Stimulated activated naive B cell treated with anti-CD40 and anti-IgM and Interleukin-4, amounts not matched to agents 10 μg/mL and 1 μg/mL and 100 μg/mL, for 72 hours (primary cell): ENCODE measurements at regions not wholly inside any gene's neighbourhood (a gene's known extent, or its start where the extent isn't known, plus 50 kb on each side); places are given as distances from the start of the nearest gene placed in this dataset.
A peak's percentile ranks its signal among the peaks of the same experiment; 100 is the strongest.
"Not testable (repeated sequence)": the region's sequence is repeated elsewhere in the genome, so short reads cannot be mapped to it uniquely, and the experiment has no call there.

Experiments used
- ATAC-seq, 2 donors: fragments of 150-1000 bp; cut with Tn5 transposase; replicated peaks; 2 replicates each; pipeline ENCODE4 v1.10.0; 2021; ENCODE audit warnings: moderate library complexity in 1 of 2
- DNase-seq: peaks from one replicate; pipeline ENCODE4 v3.0.0; 2021
- H3K27ac Mint-ChIP-seq: one replicate; pipeline ENCODE4 v1.8.0; 2022; ENCODE audit warnings: mild to moderate bottlenecking, mixed read lengths
- H3K27me3 Mint-ChIP-seq, 2 donors: one replicate each; pipeline ENCODE4 v1.8.0; 2022; ENCODE audit warnings: mixed read lengths in 2 of 2
- H3K36me3 Mint-ChIP-seq, 2 donors: one replicate each; pipeline ENCODE4 v1.8.0; 2022; ENCODE audit warnings: mixed read lengths in 2 of 2, mild to moderate bottlenecking in 1 of 2
- H3K4me1 Mint-ChIP-seq, 2 donors: one replicate each; pipeline ENCODE4 v1.8.0; 2022; ENCODE audit warnings: mixed read lengths in 2 of 2, mild to moderate bottlenecking in 1 of 2
- H3K4me3 Mint-ChIP-seq, 2 donors: one replicate each; pipeline ENCODE4 v1.8.0; 2022; ENCODE audit warnings: mild to moderate bottlenecking in 2 of 2, mixed read lengths in 2 of 2, moderate library complexity in 1 of 2
- H3K9me3 Mint-ChIP-seq, 2 donors: one replicate each; pipeline ENCODE4 v1.8.0; 2022; ENCODE audit warnings: mixed read lengths in 2 of 2, mild to moderate bottlenecking in 1 of 2

DNA sequence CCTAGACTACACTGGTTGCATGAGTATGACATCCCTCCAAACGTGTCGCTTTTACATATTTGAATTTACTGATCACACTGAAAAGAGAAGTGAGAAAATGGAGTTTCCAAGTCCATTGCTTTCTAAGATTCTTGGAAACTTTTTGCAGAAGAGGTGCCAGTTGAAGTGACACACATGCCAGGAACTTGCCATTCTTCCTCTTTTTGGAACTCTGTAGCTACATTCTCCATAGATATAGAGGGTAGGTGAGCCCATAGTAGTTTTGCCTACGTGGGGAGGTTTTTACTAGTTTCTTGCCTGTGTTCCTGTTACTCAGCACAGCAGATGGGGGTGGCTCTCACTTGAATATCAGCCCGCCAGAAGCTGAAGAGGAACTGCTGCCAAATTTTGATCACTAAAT, 286.6 kb upstream of the NRP1 start:
- peak in 1 of 2 donors; percentile 33 for ATAC-seq
- no peak overlapping the region for H3K27ac Mint-ChIP-seq
- H3K36me3 Mint-ChIP-seq = no peaks in the 10 kb centered on the region
- DNase-seq = no peak
- H3K27me3 Mint-ChIP-seq = peaks cover 0 to 4% of the 10 kb centered on the region in 2 donors
- peaks cover 7 to 15% of the 10 kb centered on the region in 2 donors for H3K9me3 Mint-ChIP-seq
- peaks cover 0 to 2% of the 10 kb centered on the region in 2 donors for H3K4me1 Mint-ChIP-seq
- no peak overlapping the region for H3K4me3 Mint-ChIP-seq

DNA sequence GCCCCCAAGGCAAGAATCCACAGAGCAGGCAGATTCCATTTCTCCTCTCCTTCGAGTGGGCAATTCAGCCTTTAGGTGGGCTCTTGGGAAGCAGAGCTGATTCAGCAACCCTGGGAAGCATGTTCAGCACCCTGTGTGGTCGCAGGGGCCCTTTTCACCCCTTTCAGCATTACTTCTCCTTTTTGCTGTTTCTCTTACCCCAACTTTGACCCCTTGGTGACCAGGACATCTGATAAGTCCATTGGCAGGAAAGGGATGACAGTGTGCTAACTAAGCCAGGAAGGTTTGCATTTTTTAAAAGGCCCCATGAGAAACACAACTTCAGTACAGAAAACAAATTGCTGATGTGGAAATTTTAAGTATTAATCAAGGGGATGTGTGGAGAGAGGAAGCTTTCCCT, 283.7 kb upstream of the NRP1 start:
- H3K4me1 Mint-ChIP-seq = no peaks in the 10 kb centered on the region
- DNase-seq (no peak), ATAC-seq (no peak)
- H3K27me3 Mint-ChIP-seq = no peaks in the 10 kb centered on the region
- peaks cover 4 to 16% of the 10 kb centered on the region in 2 donors for H3K9me3 Mint-ChIP-seq
- H3K36me3 Mint-ChIP-seq = no peaks in the 10 kb centered on the region
- H3K4me3 Mint-ChIP-seq = no peak overlapping the region
- H3K27ac Mint-ChIP-seq = no peak overlapping the region

DNA sequence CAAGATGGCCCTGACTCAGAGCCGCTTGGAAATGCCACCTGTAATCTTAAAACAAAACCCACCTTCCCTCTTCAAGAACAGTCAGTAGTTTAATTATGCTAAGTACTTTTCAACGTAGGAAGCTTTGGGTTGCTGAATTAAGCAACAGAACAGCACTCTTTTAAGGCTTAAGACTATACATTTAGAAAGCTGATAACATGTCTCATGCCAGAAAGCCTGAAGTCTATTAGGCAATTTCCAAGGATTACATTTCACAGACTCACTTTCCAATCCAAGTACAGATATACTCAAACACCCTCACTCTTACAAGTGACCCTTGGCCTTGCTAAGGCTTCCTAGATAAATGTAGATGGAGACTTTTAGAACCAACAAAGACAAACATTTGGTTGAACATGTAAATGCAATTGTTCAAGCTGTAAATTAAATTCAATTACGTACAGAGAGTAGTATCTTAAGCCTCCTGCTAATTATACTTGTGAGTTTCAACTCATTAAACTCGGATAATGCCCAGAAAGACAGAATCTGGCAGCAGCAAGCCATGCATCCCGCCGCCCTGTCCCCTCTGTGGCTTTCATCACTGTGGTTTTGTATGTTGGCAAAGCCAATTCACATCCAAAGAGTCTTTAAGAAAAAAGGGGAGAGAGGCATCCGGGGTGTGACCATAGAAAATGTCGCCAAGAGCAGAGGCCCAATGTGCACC, 283.1 kb upstream of the NRP1 start:
- Mint-ChIP-seq H3K36me3 (no peaks in the 10 kb centered on the region), H3K4me1 (no peaks in the 10 kb centered on the region)
- no peak for ATAC-seq

DNA sequence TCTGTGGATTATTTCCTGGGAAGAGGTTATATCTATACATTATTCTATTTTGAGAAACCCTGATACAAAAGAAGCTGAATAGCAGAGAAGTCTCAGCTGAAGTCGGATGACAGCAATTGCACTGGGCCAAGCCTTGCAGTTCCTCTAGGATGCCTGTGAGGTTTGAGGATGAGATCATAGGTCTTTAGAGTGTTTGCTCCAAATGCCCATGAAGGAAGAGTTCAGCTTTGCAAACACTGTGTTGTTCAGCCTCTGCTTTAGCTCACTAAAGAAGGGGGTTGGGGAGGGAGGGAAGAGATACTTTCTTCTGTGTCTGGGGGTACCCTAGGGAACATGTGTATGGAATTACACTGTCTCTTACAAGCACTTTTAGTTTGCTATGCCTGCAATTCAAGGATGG, 282.5 kb upstream of the NRP1 start:
- Mint-ChIP-seq H3K9me3 (peaks cover 2 to 20% of the 10 kb centered on the region in 2 donors), H3K36me3 (no peaks in the 10 kb centered on the region), H3K4me3 (no peak overlapping the region), H3K27me3 (no peaks in the 10 kb centered on the region), H3K27ac (no peak overlapping the region), H3K4me1 (no peaks in the 10 kb centered on the region)
- DNase-seq (no peak), ATAC-seq (no peak)

More for the DNA sequence above, 283.1 kb upstream of the NRP1 start:
- H3K9me3 Mint-ChIP-seq = peaks cover 2 to 19% of the 10 kb centered on the region in 2 donors
- H3K4me3 Mint-ChIP-seq = no peak overlapping the region
- no peaks in the 10 kb centered on the region for H3K27me3 Mint-ChIP-seq
- no peak overlapping the region for H3K27ac Mint-ChIP-seq
- no peak for DNase-seq

DNA sequence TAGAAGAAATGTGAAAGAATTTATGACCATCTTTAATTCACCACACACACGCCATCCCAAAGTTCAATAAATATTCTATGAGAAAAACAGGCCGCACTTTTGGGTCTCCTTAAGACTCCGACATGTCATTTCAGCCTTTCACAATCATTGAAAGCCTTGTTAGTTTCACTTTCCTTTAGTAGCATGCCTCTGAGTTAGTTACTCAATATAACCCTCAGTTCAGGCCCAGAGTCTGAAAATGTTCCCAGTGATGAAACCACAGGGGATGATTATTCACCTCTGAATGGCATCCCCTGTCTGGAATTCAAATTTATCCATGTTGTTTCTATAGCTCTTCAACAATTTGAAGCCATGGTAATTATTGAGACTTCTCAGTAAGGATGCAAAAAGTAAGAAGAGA, 278.1 kb upstream of the NRP1 start:
- H3K4me3 Mint-ChIP-seq = no peak overlapping the region
- no peaks in the 10 kb centered on the region for H3K27me3 Mint-ChIP-seq
- peaks cover 3 to 16% of the 10 kb centered on the region in 2 donors for H3K9me3 Mint-ChIP-seq
- H3K36me3 Mint-ChIP-seq = no peaks in the 10 kb centered on the region
- no peak for DNase-seq
- ATAC-seq = no peak
- no peak overlapping the region for H3K27ac Mint-ChIP-seq
- no peaks in the 10 kb centered on the region for H3K4me1 Mint-ChIP-seq

DNA sequence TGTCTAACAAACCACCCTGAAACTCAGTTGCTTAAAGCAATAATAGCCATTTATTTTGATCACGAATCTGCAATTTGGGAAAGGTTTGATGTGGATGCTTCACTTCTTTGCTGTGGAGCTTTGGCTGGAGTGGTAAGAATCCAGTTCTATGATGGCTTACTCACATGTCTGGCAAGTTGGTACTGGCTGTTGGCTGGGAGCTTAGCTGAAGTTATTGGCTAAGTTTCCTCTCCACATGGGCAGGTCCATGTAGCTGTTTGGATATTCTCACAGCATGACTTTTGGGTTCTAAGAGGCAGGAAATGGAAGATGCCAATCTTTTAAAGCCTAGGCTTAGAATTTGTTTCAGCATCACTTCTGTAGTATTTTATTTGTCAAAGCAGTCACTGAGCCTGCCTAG, 277.6 kb upstream of the NRP1 start:
- Mint-ChIP-seq H3K9me3 (peaks cover 3 to 16% of the 10 kb centered on the region in 2 donors), H3K4me1 (no peaks in the 10 kb centered on the region), H3K4me3 (no peak overlapping the region), H3K27me3 (no peaks in the 10 kb centered on the region), H3K27ac (no peak overlapping the region), H3K36me3 (no peaks in the 10 kb centered on the region)
- DNase-seq (no peak), ATAC-seq (no peak)

DNA sequence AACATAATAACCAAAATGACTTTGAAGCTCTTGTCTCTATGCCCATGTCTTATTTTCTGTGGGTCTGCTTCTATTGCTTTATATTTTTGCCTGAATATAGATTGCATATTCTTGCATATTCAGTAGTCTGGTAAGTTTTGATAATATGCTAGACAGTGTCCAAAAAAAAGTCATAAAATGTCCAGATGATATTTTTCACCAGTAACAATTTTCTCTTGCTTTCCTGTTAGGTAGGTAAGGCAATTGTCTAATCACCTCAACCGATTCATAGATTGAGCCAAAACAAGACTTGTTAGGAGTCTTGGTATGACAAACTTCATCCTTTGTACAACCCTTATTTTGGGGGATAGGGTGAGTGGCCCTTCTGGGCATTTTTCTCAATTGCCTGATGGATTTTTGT, 277.0 kb upstream of the NRP1 start:
- H3K4me3 Mint-ChIP-seq = no peak overlapping the region
- peaks cover 3 to 16% of the 10 kb centered on the region in 2 donors for H3K9me3 Mint-ChIP-seq
- no peaks in the 10 kb centered on the region for H3K36me3 Mint-ChIP-seq
- no peaks in the 10 kb centered on the region for H3K27me3 Mint-ChIP-seq
- H3K27ac Mint-ChIP-seq = no peak overlapping the region
- H3K4me1 Mint-ChIP-seq = no peaks in the 10 kb centered on the region
- DNase-seq (no peak), ATAC-seq (no peak)

DNA sequence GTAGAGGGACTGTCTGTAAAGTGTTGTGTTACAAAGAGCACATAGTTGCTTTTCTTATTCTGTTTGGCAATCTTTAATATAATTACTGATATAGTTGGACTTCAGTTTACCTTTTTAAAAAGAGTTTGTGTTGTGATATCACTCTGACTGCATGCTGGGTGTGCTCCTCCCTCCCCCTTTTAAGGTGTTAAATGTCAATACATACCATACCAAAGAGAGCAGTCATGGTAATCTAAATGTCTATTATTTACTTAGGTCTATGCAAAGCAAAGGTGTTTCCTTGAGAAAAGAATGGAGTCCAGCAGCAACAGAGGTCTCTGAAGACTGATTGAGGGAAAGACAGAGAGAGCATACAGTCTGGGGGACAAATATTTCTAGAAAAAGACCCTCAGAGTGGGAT, 275.1 kb upstream of the NRP1 start:
- Mint-ChIP-seq H3K27me3 (no peaks in the 10 kb centered on the region), H3K4me1 (no peaks in the 10 kb centered on the region), H3K9me3 (peaks cover 3 to 16% of the 10 kb centered on the region in 2 donors), H3K4me3 (no peak overlapping the region), H3K27ac (no peak overlapping the region), H3K36me3 (no peaks in the 10 kb centered on the region)
- no peak for ATAC-seq
- DNase-seq = no peak

DNA sequence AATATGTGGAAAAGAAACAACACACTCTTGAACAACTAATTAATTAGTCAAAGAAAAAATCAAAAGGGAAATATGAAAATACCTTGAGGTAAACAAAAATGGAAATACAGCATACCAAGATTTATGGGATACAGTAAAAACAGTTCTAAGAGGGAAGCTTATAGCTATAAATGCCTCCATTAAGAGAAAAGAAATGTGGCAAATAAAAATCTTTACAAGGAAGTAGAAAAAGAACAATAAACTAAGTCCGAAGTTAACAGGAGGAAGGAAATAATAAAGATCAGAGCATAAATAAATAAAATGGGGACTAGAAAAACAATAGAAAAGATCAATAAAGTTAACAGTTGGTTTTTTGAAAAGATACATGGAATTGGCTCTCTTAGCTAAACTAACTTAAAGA, 267.8 kb upstream of the NRP1 start:
- ATAC-seq = no peak
- Mint-ChIP-seq H3K27me3 (no peaks in the 10 kb centered on the region), H3K4me1 (no peaks in the 10 kb centered on the region), H3K4me3 (no peak overlapping the region), H3K9me3 (peaks cover 6 to 11% of the 10 kb centered on the region in 2 donors), H3K27ac (no peak overlapping the region), H3K36me3 (no peaks in the 10 kb centered on the region)
- no peak for DNase-seq

DNA sequence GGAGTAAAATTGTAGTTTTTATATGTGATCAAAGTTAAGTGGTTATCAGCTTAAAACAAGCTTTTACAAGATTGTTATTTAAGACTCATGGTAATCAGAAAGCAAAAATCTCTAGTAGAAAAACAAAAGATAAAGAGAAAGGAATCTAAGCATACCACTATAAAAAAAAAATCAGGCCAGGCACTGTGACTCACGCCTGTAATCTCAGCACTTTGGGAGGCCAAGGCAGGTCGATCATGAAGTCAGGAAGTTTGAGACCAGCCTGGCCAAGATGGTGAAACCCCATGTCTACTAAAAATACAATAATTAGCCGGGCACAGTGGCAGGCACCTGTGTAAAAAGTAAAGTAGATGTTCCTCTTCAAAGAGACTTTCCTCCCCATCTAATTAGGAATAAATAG, 265.9 kb upstream of the NRP1 start:
- Mint-ChIP-seq H3K27ac (no peak overlapping the region), H3K27me3 (no peaks in the 10 kb centered on the region), H3K9me3 (peaks cover 6 to 12% of the 10 kb centered on the region in 2 donors), H3K4me1 (no peaks in the 10 kb centered on the region), H3K36me3 (no peaks in the 10 kb centered on the region), H3K4me3 (no peak overlapping the region)
- ATAC-seq (no peak), DNase-seq (no peak)

DNA sequence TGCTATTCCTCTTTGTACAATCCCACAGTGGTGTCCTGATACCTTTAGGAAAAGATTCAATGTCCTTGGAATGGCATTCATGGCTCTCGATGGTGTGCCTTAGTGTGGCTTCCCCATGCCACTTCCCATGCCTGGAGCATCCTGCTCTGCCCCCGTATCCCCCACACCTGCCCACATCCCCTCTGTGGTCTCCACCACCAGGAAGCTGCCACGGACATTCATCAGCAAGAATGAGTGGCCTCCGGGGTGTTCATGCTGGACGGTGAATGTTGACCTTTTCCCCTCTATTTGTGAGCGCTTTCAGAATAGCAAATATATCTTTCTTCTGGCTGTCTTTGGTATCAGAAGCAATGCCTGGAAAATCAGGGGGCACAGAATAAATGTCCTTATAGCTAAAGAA, 262.0 kb upstream of the NRP1 start:
- Mint-ChIP-seq H3K36me3 (no peaks in the 10 kb centered on the region), H3K4me3 (no peak overlapping the region), H3K4me1 (no peaks in the 10 kb centered on the region), H3K27ac (no peak overlapping the region), H3K9me3 (peaks cover 10 to 16% of the 10 kb centered on the region in 2 donors), H3K27me3 (no peaks in the 10 kb centered on the region)
- ATAC-seq = no peak
- no peak for DNase-seq

DNA sequence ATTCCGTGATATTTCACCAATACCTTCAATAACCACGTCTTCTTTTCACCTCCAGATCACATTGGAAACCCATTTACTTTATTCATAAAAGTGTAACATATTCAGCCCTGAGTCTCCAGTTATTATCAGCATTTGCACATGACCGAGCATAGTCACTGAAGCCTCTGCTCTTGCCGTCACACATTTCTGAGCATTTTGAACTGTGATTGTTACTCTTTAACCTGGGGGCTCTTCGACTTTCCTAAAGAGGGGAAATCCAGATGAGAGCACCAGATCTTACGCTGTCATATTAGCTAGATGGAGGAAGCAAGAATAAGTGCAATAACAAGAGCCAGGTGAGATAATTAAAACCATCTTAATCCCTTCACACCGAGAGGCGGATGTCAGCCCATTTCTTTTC, 260.0 kb upstream of the NRP1 start:
- ATAC-seq (no peak), DNase-seq (no peak)
- no peak overlapping the region for H3K4me3 Mint-ChIP-seq
- no peak overlapping the region for H3K27ac Mint-ChIP-seq
- no peaks in the 10 kb centered on the region for H3K36me3 Mint-ChIP-seq
- peaks cover 10 to 14% of the 10 kb centered on the region in 2 donors for H3K9me3 Mint-ChIP-seq
- no peaks in the 10 kb centered on the region for H3K4me1 Mint-ChIP-seq
- H3K27me3 Mint-ChIP-seq = no peaks in the 10 kb centered on the region

DNA sequence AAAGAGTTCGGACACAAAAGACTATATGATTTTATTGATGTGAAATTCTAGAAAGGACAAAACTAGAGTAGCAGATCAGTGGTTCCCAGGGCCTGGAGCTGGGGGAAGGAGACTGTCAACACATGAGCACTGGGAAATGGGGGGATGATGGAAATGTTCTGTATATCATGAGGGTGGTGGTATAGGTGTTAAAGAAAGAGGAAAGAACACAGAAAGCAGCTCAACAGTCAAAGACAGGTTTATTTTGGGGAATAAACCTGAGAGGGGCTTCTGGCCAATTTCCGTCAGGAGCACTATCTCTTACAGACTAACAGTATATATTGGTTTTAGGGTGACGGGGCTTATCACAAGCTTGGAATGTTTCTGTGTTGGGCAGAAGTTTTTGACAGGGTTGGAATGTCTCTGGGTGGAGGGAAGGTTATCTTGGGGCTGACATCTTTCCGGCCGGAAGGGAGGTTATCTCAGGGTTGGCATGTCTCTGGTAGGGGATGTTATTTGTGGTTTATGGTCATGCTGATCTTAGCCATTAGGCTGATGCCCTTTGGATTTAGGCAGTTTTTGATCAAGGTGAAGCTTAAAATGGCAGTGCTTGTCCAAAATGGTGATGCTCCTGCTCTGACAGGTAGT, 254.6 kb upstream of the NRP1 start:
- no peaks in the 10 kb centered on the region for H3K4me1 Mint-ChIP-seq
- peaks cover 6 to 12% of the 10 kb centered on the region in 2 donors for H3K9me3 Mint-ChIP-seq
- DNase-seq = no peak
- no peak overlapping the region for H3K27ac Mint-ChIP-seq
- peaks cover 0 to 3% of the 10 kb centered on the region in 2 donors for H3K36me3 Mint-ChIP-seq
- no peaks in the 10 kb centered on the region for H3K27me3 Mint-ChIP-seq
- H3K4me3 Mint-ChIP-seq = no peak overlapping the region
- no peak for ATAC-seq

DNA sequence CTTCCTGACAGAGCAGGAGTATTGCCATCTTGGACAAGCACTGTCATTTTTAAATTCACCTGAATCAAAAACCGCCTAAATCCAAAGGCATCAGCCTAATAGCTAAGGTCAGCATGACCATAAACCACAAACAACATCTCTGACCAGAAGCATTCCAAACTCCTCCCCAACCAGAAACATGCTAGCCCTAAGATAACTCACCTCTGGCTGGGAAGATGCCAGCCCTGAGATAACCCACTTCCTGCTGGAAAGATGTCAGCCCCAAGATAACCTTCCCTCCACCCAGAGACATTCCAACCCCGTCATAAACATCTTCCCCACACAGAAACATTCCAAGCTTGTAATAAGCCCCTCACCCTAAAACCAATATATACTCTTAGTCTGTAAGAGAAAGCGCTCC, 250.1 kb upstream of the NRP1 start:
- H3K9me3 Mint-ChIP-seq, H3K27me3 Mint-ChIP-seq, ATAC-seq, DNase-seq, H3K36me3 Mint-ChIP-seq, H3K4me3 Mint-ChIP-seq, H3K4me1 Mint-ChIP-seq, H3K27ac Mint-ChIP-seq: not testable (repeated sequence)

DNA sequence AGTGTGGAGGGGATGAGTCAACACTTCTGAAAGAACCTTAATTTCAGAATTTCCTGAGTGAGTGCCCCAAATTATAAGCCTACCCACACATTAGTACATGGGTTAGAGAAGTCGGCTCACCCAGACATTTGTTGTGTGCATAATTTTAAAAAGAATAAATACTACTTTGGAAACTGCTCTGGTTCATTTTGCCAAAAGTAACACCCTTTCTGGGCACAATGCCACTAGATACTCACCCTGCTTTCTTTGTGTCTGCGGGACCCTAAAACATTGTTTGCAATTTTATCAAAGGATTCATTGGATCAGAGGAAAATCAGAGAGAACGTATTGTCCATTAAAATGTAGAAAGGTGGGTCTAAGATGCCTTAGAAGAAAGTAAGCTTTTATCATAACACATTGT, 245.5 kb upstream of the NRP1 start:
- DNase-seq (no peak), ATAC-seq (no peak)
- H3K27me3 Mint-ChIP-seq = no peaks in the 10 kb centered on the region
- H3K36me3 Mint-ChIP-seq = no peaks in the 10 kb centered on the region
- no peak overlapping the region for H3K4me3 Mint-ChIP-seq
- H3K4me1 Mint-ChIP-seq = no peaks in the 10 kb centered on the region
- H3K27ac Mint-ChIP-seq = no peak overlapping the region
- H3K9me3 Mint-ChIP-seq = peaks cover 0 to 8% of the 10 kb centered on the region in 2 donors
